CD4-positive, alpha-beta T cell treated with Interleukin-21 for 1 hour (primary cell): ENCODE measurements at regions not wholly inside any gene's neighbourhood (a gene's known extent, or its start where the extent isn't known, plus 50 kb on each side); places are given as distances from the start of the nearest gene placed in this dataset.
"Not testable (repeated sequence)": the region's sequence is repeated elsewhere in the genome, so short reads cannot be mapped to it uniquely, and the experiment has no call there.

Experiments
- DNase-seq: peaks from one replicate; pipeline ENCODE4 v3.0.0-alpha.2; 2020

DNA sequence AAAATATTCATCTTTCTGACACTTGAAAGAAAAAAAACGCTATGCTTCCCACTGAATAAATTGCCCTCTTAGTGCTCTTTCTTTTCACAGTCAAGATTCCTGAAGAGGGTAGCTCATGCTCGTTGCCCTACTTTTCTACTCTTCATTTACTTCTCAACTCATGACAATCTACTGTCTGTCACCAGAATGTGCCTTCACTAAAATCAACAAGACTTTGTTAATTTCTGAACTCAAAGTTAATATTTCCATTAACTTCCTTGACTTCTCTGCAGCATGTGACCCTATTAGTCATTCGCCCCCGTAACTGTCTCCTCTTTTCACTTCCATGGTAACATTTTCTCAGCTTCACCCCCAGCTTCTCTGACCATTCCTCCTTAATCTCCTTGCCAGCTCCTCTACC, 98.9 kb upstream of the MAPRE2 start:
- no peak for DNase-seq

DNA sequence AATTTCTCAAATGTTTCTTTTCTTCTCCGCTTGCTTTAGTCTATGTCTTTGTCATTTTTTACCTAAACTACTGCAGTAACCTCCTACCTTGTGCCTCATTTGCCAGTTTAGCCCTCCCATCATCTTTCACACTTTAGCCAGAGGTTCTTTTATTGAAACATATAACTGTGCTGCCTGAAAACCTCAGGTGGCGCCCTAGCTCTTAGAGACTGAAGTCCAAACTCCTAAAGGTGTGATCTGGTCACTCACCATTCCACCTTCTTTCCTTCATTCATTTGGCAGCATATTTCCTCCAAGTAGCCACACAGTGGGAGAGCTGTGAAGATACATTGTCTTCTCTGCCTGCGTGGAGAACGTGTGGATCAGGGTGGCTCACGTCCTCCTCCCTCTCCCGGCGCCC, 98.2 kb upstream of the MAPRE2 start:
- DNase-seq, result no peak

DNA sequence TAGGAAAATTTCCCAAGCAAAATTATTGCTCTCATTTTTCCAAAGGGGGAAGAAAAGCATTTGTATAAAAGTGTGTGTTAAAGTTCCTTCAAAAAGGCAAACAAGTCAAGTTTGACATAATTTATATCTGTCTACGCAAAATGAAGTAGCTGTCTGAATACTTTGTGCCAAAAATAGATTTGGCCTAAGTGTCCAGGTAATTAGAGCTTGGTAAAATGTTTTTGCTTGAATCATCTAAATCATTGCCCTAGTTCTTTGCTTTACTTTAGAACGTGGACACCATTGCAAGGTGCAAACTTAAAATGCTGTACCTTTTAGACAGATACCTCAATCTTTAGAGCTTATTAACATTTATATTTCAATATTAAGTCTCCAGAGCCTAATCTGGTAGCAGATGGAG, 97.6 kb upstream of the MAPRE2 start:
- no peak for DNase-seq

DNA sequence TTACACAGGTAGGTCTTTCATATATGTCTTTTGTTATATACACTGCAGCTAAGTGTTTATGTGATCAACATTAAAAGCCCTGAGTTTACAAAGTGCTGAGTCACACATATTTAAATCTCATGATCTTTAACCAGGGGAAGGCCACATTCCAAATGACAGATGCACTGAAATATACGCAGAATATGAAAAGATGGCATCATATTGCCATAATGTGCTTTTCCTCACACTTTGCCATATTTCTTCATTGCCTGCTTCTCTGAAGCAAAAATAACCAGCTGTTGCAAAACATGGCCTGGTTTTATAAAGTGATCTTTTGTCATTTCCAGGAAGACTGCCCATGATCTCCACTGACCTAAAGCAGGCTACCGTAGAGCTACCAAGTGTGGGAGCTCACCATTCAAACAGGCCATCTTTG, 93.5 kb upstream of the MAPRE2 start:
- no peak for DNase-seq

DNA sequence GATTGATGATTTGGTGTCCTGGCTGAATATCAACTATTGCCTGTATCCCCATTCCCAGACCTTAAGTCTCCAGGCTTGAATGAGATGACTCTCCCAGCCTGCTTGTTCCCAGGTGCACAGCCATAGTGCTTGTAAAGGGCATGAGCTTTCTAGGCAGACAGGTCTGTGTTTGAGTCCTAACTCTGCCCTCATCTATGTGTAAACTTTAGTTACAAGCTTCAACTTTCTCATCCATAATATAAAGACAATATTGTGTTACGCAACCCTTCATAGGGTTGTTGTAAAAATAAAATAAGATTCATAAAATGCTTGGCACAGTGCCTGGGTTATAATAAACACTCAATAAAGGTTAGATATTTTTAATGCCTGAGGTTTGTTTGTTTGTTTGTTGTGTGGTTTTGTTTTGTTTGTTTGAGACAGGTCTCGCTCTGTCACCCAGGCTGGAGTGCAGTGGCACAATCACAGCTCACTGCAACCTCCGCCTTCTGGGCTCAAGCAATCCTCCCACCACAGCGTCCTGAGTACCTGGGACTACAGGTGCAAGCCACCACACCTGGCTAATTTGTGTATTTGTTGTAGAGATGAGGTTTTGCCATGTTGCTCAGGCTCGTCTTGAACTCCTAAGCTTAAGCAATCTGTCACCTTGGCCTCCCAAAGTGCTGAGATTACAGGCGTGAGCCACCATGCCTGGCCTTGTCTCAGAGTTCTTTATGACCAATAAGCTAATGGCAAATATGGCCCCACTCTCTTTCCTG, 89.4 kb upstream of the MAPRE2 start:
- no peak for DNase-seq

DNA sequence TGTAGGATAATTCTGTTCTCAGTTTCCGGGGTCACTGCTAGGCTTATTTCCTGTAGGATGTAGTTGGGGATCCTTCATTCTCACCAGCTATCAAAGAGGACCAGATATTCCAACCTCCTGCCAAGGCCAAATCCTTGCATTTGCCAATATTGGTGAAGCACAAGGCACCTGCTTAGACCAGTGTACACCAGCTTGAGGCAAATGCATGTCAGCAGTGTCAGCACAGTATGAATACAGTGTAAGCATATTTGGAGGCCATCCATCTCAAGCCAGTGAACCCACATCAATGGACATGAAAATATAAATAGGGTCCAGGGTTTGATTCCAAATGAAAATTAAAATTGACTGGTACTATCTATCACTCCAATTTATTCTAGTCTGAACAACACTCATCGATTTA, 88.0 kb upstream of the MAPRE2 start:
- DNase-seq, result no peak

DNA sequence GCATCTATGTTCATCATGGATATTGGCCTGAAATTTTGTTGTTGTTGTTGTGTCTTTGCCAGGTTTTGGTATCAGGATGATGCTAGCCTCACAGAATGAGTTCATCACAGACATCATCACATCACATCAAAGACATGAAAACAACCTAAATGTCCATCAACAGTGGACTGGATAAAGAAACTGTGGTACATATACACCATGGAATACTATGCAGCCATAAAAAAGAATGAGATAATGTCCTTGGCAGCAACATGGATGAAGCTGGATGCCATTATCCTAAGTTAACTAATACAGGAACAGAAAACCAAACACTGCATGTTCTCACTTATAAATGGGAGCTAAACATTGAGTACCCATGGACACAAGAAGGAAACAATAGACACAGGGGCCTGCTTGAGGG, 85.7 kb upstream of the MAPRE2 start:
- DNase-seq, result not testable (repeated sequence)

DNA sequence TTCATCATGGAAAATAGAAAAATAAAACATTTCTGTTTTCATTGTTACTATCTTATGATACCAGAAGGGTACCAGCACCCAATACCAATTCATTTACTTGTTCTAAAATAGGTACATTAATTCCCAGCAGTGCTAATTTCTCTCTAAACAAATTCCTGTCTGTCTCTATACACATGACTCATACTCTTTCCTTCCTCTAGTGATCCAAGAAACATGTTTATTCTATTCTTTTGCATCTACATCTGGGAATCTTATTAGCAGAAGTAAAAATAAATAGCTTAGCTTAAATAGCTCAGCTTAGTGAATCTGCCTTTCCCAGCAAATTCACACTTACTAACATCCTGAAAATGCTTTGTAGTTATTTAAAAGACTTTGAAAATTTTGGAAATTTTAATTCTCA, 84.5 kb upstream of the MAPRE2 start:
- no peak for DNase-seq

DNA sequence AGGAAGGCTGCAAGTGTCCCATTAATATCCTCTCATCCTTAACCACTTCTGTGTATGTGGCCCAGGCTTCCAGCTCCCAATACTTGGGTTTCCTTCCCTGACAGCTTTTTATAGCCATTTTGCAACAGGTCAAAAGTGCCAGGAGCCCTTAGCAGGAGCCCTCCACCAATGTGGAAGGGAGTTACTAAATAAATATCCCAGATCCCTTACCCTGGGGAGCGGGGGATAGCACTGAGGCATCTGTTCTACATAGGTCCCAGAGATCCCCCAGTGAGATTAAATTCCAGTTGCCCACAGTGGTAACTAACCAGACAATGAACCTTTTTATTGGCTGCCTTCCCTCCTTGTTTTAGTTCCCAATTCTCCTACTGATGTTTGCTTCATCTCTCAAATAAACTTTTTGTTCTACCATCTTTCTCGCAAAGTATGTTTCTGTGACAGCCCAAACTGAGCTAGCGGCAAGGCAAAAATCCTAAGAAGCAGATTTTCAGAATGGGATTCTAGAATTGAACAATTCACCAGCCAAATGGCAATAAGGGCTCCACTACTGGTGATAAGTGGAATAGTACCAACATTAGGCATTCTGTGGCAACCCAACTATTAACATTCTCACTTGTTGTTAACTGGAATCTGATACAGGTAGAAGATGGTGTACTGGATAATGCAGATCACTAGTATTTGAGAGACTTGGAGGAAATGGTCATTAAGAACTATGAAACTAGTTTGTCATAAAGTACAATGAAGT, 83.9 kb upstream of the MAPRE2 start:
- no peak for DNase-seq

DNA sequence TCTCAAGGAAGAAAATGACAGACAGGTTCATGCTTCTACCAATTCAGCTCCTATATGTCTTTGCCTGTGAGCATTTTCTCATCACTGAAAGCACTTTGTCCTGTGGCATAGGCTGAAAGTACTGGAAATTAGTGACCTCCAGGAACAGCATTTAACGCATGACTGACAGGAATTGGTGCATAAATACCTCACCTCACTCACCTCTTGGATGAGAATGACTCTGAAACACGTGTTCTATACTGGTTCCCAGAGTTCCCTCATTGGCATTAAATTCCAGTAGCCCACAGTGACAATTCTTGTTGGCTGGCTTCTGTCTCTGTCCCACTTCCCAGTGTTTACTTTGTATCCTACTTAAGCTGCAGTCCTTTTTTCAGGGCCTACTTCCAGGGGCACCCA, 83.4 kb upstream of the MAPRE2 start:
- DNase-seq, result no peak

DNA sequence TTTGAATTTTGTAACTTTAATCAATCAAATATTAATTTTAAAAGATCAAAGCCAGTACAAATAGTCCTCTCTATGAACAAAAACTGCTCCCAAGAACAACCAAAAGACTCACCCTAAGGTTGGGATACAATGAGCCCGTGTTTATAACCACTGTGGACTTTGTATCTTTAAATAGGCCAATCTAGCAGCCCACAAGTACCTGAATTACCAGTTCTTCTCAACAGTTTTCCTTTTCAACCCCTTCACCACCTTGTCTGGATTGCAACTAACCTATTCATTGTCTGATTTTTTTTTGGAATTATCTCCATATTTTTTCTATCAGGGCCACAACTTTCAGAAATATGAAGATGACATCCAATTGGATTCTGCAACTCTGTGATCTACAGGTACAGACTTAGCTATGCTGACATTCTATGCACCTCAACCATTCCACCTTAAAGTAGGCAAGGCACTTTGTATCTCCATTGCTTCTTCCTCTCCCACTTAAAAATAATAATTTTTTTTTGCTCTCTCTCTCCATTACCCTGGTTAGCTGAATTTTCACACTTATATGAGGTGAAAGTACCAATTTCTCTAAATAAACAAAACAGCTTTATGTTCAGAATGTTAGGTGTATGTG, 81.9 kb upstream of the MAPRE2 start:
- no peak for DNase-seq

DNA sequence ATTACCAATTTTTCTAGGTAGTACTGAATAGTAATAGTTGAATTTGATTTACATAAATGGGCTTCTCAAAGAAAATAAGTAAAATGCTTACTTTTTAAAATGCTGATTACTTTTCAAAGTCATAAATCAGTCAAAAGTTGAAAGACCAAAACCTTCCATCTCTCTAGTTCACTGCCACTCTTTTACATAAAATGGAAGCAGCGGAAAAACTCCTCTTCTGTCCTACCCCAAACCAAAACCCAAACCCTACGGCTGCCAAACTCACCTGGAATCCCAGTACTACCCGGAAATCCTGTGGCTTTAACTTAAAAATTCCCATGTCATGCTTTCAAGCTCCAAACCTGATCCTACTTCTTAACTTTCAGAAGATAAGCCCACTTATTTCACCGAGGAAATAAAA, 81.2 kb upstream of the MAPRE2 start:
- DNase-seq, result no peak

DNA sequence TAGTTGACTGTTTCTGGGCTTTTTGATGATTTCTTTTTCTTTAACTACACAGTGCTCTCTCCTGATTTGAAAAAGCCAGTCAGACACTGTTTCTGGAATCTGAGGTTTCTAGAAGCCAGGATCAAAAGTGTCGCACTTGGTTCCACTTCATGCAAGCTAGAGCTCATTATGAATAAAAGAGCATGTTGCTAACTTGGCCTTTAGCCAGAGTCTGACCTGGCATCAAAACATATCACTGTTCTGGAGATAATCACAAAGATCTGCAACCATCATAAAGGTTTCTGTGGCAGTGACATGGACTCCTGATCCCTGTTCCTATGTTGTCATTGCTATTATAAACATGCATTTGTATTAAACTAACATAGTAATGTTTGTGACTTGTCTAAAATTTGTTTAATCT, 76.1 kb upstream of the MAPRE2 start:
- no peak for DNase-seq

DNA sequence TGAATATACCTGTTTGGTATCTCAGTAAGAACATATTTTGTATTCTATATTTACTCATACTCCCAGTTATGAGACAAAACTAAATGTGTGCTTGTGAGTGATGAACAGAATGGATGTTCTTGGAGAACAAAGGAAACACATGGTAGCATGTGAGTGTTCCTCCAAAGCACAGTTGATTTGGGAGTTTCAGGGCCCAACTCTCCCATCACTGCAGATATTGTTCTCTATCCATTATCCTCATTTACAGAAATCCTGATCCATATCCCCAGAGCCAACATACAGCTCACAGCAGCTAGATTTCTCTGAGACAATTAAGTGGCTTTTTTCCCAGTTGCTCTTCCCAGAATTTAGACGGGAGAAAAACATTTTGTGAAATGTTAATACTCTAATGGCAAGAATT, 75.6 kb upstream of the MAPRE2 start:
- no peak for DNase-seq

DNA sequence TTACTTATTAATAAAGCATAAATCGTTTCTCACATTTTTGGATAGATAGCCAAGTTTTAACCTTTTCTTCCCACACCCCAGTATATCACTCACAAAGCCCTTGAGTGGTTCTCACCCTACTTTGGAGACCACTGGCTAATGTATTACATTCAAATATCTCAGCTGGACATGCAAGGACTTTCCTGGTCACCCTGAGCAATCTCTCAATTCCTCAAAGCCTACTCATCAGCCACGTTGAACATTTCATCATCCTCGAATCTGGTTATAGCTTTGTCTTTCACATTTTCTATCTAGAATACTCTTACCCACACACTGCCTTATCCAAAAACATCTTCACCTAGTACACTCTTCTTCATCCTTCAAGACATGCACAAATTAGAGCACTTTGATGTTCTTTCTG, 71.1 kb upstream of the MAPRE2 start:
- DNase-seq, result no peak

DNA sequence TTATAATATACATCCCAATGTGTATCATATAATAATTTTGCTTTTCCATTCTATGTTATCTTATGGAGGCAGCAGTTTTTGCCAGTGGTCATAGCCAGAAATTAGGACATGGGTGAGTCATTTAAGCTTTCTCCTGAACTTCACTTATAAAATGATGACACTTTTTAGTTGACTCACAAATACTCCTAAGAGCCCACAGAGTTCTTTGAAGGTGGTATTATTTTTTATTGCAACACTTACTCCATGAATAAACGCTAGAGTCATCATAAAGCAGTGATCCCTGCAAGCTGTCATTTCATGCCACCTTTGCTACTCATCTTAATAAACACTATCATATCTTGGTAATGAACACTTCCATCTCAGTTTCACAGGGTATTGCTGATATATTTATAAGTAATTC, 69.9 kb upstream of the MAPRE2 start:
- no peak for DNase-seq

DNA sequence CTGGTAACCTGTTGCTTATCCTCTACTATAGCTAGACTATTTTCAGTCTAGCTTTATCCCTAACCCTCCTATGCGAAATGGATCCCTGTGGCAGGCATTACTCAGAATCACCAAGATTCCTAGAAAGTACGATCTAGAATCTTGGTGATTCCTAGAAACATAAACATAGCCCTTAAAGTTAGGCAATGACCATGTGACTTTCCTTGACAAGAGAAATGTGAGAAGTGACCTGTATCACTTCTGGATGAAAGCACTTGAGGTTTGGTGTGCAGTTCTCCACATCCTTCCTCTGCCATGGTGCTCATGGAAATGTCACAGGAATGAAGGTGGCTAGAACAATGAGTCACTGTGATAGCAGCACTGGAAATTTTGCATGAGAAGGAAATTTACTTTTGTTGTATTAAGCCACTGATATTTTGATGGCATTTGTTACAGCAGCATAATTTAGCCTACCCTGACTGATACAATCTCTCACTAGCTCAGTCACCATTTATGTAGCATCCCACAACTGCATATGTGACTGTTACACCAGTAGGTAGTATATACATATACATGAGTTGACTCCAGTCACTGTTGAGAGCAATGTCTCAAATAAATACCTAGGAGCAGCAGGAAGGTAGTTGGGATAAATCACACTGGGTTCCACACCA, 68.3 kb upstream of the MAPRE2 start:
- no peak for DNase-seq

DNA sequence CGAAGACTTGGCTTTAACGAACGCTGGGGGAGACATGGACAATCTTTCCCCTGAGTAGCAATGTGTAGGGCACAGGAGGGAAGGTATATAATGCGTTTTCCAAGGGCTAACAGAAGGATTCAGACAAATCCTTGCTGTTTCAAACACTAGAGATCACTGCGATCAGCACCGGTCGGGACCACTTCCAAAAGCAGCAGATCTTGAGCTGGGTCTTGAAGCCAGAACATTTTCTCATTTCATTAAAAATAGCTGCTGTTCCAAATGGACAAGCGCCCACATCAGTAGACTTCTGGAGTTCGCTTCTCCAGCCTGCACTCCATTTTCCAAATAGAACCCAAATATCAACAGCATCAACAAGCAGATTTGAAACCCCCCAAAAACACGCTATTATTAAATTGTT, 65.1 kb upstream of the MAPRE2 start:
- no peak for DNase-seq

DNA sequence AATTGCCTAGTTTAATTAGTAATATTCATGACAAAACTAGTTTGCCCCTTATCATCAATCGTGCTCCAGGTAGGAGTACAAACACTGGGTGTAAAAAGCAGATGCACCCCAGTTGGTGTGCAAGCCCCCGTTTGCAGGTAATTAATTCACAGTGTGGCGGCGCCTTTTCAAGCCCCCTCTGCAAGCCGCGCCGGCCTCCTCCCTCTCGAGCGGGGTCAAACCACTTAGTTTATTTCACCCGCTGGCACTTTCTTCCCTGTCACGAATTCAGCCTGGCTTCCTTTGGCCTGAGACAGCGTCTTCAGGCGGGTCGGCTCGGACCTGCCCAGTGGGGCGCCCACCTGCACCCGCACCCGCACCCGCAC, 64.7 kb upstream of the MAPRE2 start:
- DNase-seq, result no peak

DNA sequence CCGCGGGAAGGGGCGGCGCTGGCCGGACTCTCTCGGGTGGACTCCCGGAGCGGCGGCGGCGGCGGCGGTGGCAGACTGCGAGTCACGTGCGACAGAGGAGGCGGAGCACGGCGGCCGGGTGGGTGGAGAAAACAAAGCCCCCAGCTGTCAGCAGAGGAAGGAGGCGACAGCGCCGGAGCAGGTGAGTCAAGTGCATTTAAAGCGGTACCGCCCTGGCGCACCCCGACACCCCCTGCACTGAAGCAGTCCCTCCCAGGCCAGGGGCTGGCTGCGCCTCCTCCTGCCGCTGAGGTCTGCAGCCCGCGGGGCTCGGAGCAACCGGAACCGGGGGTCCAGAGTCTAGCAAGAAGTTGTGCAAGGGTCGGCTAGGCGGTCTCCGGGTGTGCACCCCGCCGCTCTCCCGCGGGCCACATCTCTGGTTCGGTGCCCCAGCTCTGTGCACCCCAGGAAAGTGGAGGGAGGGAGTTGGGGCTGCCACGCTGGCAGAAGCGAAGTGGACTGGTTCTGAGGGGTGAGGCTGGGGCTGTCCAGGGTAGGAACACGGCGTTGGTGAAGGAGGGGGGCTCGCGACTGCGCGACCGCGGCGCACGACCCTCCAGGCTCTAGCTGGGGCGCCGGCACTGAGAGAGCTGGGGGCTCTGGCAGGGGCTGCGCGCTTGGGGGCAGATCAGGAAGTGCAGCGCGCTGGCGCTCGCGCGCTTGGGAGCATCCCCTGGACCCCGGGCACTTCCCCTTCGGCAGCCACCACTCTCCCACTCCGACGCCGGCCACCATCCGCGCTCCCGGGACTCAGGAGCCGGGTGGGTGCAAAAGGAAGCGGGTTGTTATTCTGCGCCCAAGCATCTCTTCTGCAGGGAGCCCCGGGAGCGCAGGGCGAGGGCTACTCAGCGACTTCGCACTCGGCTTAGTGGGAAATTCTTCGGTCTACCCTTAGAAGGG, 64.0 kb upstream of the MAPRE2 start:
- peak; percentile 75 for DNase-seq

DNA sequence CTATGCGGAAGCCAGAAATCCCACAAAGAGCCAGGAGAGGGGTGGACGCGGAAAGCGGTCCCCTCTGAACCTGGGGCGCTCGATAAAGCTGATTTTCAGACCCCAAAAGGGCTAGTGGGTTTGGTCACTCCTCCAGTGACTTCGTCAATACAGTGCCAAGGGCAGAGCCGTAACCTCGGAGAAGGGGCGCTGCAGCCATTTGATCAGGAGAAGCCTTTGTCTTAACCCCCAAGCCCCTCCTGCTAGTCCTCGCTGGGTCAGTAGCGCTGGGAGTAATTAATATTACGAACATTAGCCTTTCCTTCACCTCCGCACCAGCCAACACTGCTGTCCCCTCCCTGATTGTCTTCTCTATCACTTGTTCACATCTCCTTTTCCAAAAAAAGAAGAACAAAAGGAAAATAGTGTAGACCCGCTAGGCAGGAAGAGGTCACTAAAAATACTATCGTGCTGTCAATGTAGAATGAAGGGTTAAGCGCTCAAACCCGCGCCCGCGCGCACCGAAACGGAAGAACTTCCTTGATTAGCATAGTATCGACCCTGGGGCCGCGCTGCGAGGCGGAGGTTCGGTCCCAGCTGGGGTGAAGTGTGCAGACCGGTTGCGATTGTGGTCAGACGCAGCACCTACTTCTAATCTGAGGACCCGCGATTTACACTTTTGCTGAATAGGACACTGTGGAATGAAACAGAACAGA, 63.2 kb upstream of the MAPRE2 start:
- DNase-seq, result peak; percentile 41

DNA sequence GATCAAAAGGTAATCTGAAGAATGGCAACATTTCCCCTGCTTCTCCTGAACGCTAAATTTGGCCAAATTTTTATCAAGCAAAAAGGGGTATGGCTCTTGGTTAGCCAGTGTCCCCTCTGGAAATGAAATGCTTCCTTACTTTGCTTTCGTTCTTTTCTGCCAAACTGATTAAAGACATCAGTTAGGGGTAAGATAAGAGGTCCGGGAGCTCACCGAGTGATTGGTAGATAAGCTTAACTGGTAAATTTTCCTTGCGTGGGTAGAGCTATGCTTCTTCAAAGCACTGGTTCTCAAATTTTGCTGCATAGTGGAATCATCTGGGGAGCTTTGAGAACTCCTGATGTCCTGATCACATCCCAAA, 62.7 kb upstream of the MAPRE2 start:
- peak; percentile 1 for DNase-seq
